IMR-90 (cell line): ENCODE measurements at regions not wholly inside any gene's neighbourhood (a gene's known extent, or its start where the extent isn't known, plus 50 kb on each side); places are given as distances from the start of the nearest gene placed in this dataset.

Source experiments
- ATAC-seq: fragments of 200-7000 bp; cut with Tn5 transposase; 2 replicates; pipeline ENCODE4 v1.9.1; 2020; ENCODE audit warnings: low read depth, mild to moderate bottlenecking, moderate library complexity
- BruUV-seq: library from RNA; stranded (reverse); fragments of 400-500 nt; replicated peaks from 2 replicates; lab custom pipeline; 2021; lab: Mats Ljungman, UMichigan
- CTCF ChIA-PET: fragments of 300-600 bp; formaldehyde crosslinking; extraction: SDS; loops from one replicate; lab custom pipeline; 2021; ENCODE audit warnings: antibody characterized with exemption; lab: Yijun Ruan, JAX
- POLR2A ChIA-PET: fragments of 300-600 bp; sonication (Branson Sonifier 250); formaldehyde crosslinking; loops from one replicate; lab custom pipeline; 2022; ENCODE audit warnings: antibody characterized with exemption; ENCODE audit not compliant: unreplicated experiment; lab: Charles Lee
- DNase-seq: peaks from one replicate; pipeline ENCODE4 v3.0.0; 2013
- H2AFZ ChIP-seq: replicated peaks from 2 replicates; pipeline ENCODE3; 2013; ENCODE audit warnings: low read length, mild to moderate bottlenecking; ENCODE audit not compliant: poor library complexity
- H2AK5ac ChIP-seq: 2 replicates; pipeline ENCODE4 v1.6.1; 2013; ENCODE audit warnings: low read depth, low read length, inconsistent platforms
- H2AK9ac ChIP-seq: replicated peaks from 2 replicates; pipeline ENCODE3; 2013; ENCODE audit warnings: mild to moderate bottlenecking, low read depth, low read length, moderate library complexity; ENCODE audit not compliant: poor library complexity
- H2BK120ac ChIP-seq: 2 replicates; pipeline ENCODE4 v1.6.1; 2013; ENCODE audit warnings: low read depth, low read length, inconsistent platforms
- H2BK15ac ChIP-seq: 3 replicates; pipeline ENCODE4 v1.6.1; 2013; ENCODE audit warnings: low read depth, low read length, inconsistent platforms
- H2BK20ac ChIP-seq: 2 replicates; pipeline ENCODE4 v1.6.1; 2013; ENCODE audit warnings: low read depth, mild to moderate bottlenecking, inconsistent platforms, low read length, moderate library complexity
- H2BK5ac ChIP-seq: 2 replicates; pipeline ENCODE4 v1.6.1; 2013; ENCODE audit warnings: mild to moderate bottlenecking, low read depth, low read length, inconsistent platforms; ENCODE audit not compliant: poor library complexity, severe bottlenecking
- H3K14ac ChIP-seq: replicated peaks from 2 replicates; pipeline ENCODE4 v1.6.1; 2013; ENCODE audit warnings: low read depth, low read length, inconsistent platforms
- H3K18ac ChIP-seq: 2 replicates; pipeline ENCODE4 v1.6.1; 2013; ENCODE audit warnings: low read depth, low read length, control low read depth
- H3K23ac ChIP-seq: 2 replicates; pipeline ENCODE4 v1.6.1; 2013; ENCODE audit warnings: low read depth, low read length, inconsistent platforms
- H3K27ac ChIP-seq: 2 replicates; pipeline ENCODE4 v1.5.1; 2013; ENCODE audit warnings: mild to moderate bottlenecking, control low read depth, low read length; ENCODE audit not compliant: insufficient read depth
- H3K27me3 ChIP-seq: 2 replicates; pipeline ENCODE4 v1.6.1; 2013; ENCODE audit warnings: low read length; ENCODE audit not compliant: control insufficient read depth, insufficient read depth
- H3K36me3 ChIP-seq: 2 replicates; pipeline ENCODE4 v1.6.1; 2013; ENCODE audit warnings: low read length, mixed read lengths; ENCODE audit not compliant: control insufficient read depth, insufficient read depth
- H3K4ac ChIP-seq: 2 replicates; pipeline ENCODE4 v1.6.1; 2013; ENCODE audit warnings: low read depth, low read length, inconsistent platforms
- H3K4me1 ChIP-seq: 2 replicates; pipeline ENCODE4 v1.6.1; 2013; ENCODE audit warnings: low read length, mixed read lengths; ENCODE audit not compliant: control insufficient read depth, insufficient read depth
- H3K4me2 ChIP-seq: 2 replicates; pipeline ENCODE4 v1.6.1; 2013; ENCODE audit warnings: low read depth, mild to moderate bottlenecking, control low read depth, low read length, moderate library complexity
- H3K4me3 ChIP-seq: 2 replicates; pipeline ENCODE4 v1.5.1; 2013; ENCODE audit warnings: low read depth, mild to moderate bottlenecking, control low read depth, low read length, moderate library complexity; ENCODE audit not compliant: insufficient read depth
- H3K56ac ChIP-seq: 2 replicates; pipeline ENCODE4 v1.6.1; 2013; ENCODE audit warnings: low read length, inconsistent platforms; ENCODE audit not compliant: insufficient read depth; ENCODE audit errors: extremely low read depth
- H3K79me1 ChIP-seq, 2 experiments: 2 replicates each; pipeline ENCODE4 v1.6.1; 2013; ENCODE audit warnings: low read length in 2 of 2, inconsistent platforms in 1 of 2, low read depth in 1 of 2
- H3K9ac ChIP-seq: 2 replicates; pipeline ENCODE4 v1.6.1; 2013; ENCODE audit warnings: low read depth, low read length, control low read depth
- H3K9me1 ChIP-seq: 2 replicates; pipeline ENCODE4 v1.6.1; 2013; ENCODE audit warnings: low read length, inconsistent platforms; ENCODE audit not compliant: insufficient read depth
- H3K9me3 ChIP-seq: 2 replicates; pipeline ENCODE4 v1.6.1; 2013; ENCODE audit warnings: low read length; ENCODE audit not compliant: control insufficient read depth, insufficient read depth
- H4K20me1 ChIP-seq: 2 replicates; pipeline ENCODE4 v1.6.1; 2013; ENCODE audit warnings: low read length, inconsistent platforms; ENCODE audit not compliant: insufficient read depth
- H4K5ac ChIP-seq: 2 replicates; pipeline ENCODE4 v1.6.1; 2013; ENCODE audit warnings: mild to moderate bottlenecking, low read depth, low read length, control low read depth
- H4K8ac ChIP-seq, 2 experiments: 2 replicates each; pipeline ENCODE4 v1.6.1; 2013; ENCODE audit warnings: low read depth in 2 of 2, low read length in 2 of 2, control low read depth in 1 of 2, inconsistent platforms in 1 of 2
- H4K91ac ChIP-seq: 2 replicates; pipeline ENCODE4 v1.6.1; 2013; ENCODE audit warnings: low read depth, low read length, inconsistent platforms; ENCODE audit not compliant: insufficient read depth
- MAZ ChIP-seq: IDR thresholded peaks from 2 replicates; pipeline ENCODE4 v1.6.1; 2012; ENCODE audit warnings: low read depth, mild to moderate bottlenecking, low read length, improper control_type of control experiment, moderate library complexity, borderline replicate concordance
- NFE2L2 ChIP-seq: fragments of 150-350 bp; IDR thresholded peaks from 2 replicates; pipeline ENCODE4 v1.6.1; 2016; ENCODE audit warnings: low read depth, mild to moderate bottlenecking, low read length
- WGBS, 2 experiments: methylation state at CpG; one replicate each; pipeline versions ENCODE4 v1.1.5 to v1.1.7; 2013; ENCODE audit warnings: missing lambda C conversion rate in 2 of 2; ENCODE audit not compliant: insufficient read length in 1 of 2; ENCODE audit errors: extremely low coverage in 2 of 2; 5-methylcytosine and 5-hydroxymethylcytosine counted together
- dilution Hi-C: fragments of 300-500 bp; cut with HindIII; formaldehyde crosslinking; loops from one replicate; pipeline ENCODE4 v1.14.3; 2018; ENCODE audit warnings: low sequenced_read_pairs; ENCODE audit not compliant: unreplicated experiment
- in situ Hi-C: fragments of 300-500 bp; cut with MboI; formaldehyde crosslinking; loops from 3 replicates; pipeline ENCODE4 v1.14.3; 2019; ENCODE audit warnings: low sequenced_read_pairs, inconsistent platforms, mixed read lengths
- intact Hi-C: fragments of 100-400 bp; cut with micrococcal nuclease; formaldehyde crosslinking; loops from 2 replicates; pipeline ENCODE4 v1.10.0; 2022

DNA sequence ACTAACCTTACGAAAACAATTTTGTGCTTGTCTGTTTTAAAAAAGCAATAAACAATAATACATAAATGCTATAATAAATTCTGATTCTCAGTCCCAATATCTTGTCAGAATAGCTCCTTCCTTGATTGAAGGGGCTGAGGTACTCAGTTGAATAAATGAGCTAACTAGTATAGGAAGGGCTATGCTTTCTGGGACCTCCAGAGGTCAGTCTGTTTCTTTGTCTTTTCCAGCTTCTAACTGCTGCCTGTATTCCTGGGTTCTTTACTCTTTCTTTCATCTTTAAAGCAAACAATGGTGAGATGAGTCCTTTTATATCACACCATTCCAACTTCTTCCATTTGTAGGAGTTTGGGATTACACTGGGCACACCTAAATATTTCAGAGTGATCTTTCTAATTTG, 1297.0 kb upstream of the ATXN8OS start:
- Histone ChIP-seq H3K27me3 (no peaks in the 10 kb centered on the region), H2AK5ac (no peak overlapping the region), H3K4me2 (no peak overlapping the region), H2AFZ (no peak overlapping the region), H2AK9ac (no peak overlapping the region), H3K4ac (no peak overlapping the region), H4K20me1 (no peaks in the 10 kb centered on the region), H3K14ac (no peak overlapping the region), H3K4me1 (no peaks in the 10 kb centered on the region), H4K91ac (no peak overlapping the region), H4K5ac (no peak overlapping the region), H2BK120ac (no peak overlapping the region), H3K9me1 (no peaks in the 10 kb centered on the region), H3K18ac (no peak overlapping the region), H3K4me3 (no peak overlapping the region), H2BK20ac (no peak overlapping the region), H3K23ac (no peak overlapping the region), H3K9ac (no peak overlapping the region), H3K36me3 (no peaks in the 10 kb centered on the region), H3K9me3 (no peaks in the 10 kb centered on the region), H2BK5ac (no peak overlapping the region), H3K56ac (no peak overlapping the region), H4K8ac (no peak overlapping the region), H3K79me1 (no peaks in the 10 kb centered on the region), H2BK15ac (no peak overlapping the region), H3K27ac (no peak overlapping the region)
- in situ Hi-C loops = no loop called here
- ChIA-PET CTCF (no interaction called here), POLR2A (no interaction called here)
- dilution Hi-C loops = no loop called here
- intact Hi-C loops = no loop called here
- ATAC-seq (no peak), DNase-seq (no peak)
- no peak for TF ChIP-seq NFE2L2
- no peak for TF ChIP-seq MAZ
- WGBS, 2 experiments = no CpG with 5 or more reads among the region's 1 CpG
- BruUV-seq = no TSS peak
